ENCODE measurements at regions not wholly inside any gene's neighbourhood (a gene's known extent, or its start where the extent isn't known, plus 50 kb on each side); places are given as distances from the start of the nearest gene placed in this dataset.

DNA sequence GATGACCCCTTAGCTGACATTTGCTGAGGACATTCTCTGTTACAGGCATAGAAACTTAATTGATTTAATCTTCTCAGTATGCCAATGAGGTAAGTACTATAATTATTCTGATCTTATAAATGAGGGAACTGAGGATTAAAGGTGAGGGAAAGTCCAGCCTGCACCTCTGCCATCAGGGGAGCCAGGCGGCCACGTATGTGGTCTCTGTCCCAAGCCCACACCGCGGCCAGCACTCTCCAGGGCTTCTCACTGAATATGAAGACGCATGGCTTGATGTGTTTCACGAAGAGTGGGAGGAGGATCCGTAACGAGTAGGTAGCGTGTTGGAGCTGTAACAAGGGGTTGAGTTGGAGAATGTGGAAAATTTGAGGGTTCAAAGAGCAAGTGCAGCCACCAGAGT is 154.4 kb downstream of the TMEM18 start:
- TF ChIP-seq, protein P1, sequence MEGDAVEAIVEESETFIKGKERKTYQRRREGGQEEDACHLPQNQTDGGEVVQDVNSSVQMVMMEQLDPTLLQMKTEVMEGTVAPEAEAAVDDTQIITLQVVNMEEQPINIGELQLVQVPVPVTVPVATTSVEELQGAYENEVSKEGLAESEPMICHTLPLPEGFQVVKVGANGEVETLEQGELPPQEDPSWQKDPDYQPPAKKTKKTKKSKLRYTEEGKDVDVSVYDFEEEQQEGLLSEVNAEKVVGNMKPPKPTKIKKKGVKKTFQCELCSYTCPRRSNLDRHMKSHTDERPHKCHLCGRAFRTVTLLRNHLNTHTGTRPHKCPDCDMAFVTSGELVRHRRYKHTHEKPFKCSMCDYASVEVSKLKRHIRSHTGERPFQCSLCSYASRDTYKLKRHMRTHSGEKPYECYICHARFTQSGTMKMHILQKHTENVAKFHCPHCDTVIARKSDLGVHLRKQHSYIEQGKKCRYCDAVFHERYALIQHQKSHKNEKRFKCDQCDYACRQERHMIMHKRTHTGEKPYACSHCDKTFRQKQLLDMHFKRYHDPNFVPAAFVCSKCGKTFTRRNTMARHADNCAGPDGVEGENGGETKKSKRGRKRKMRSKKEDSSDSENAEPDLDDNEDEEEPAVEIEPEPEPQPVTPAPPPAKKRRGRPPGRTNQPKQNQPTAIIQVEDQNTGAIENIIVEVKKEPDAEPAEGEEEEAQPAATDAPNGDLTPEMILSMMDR (IDR thresholded peaks at IDR 0.05; ENCODE audit: insufficient read depth, low read depth, low read length): no peak
- no peak overlapping the region for H3K4me3 ChIP-seq (ENCODE audit: low read depth, low read length)
- no peak for DNase-seq (ENCODE audit: low read depth)

GRCh38 chr2:521853-522530 is 155.2 kb downstream of the TMEM18 start:
- DNase-seq (ENCODE audit: low read depth): no peak
- TF ChIP-seq, protein P1 (IDR thresholded peaks at IDR 0.05; ENCODE audit: insufficient read depth, low read depth, low read length): no peak
- H3K4me3 ChIP-seq (ENCODE audit: low read depth, low read length): no peak overlapping the region

- no peak for DNase-seq (ENCODE audit: low read depth)
- TF ChIP-seq, protein P1 (IDR thresholded peaks at IDR 0.05; ENCODE audit: insufficient read depth, low read depth, low read length): no peak
- no peak overlapping the region for H3K4me3 ChIP-seq (ENCODE audit: low read depth, low read length)
Measured at GRCh38 chr2:520663-521340, 156.4 kb downstream of the TMEM18 start.

DNA sequence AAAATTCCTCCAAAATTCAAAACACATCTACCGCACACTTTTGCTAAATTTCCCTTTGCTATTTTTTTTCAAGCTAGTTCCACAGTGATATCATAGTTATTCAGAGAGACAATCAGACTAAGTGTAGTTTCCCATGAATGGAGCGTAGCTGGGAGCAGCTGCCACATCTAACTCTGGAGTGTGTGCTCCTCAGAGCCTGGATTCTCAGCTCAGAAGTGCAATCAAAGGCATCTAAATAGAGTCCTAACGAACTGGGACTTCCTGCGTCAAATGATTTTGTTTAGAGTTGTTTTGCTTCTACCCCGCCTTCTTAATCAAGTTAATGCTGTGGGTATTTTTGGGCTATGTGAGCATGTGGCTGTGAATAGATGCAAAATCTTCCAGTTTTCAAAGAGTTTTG is 160.3 kb downstream of the TMEM18 start:
- TF ChIP-seq, protein P1 (IDR thresholded peaks at IDR 0.05; ENCODE audit: insufficient read depth, low read depth, low read length): no peak
- no peak overlapping the region for H3K4me3 ChIP-seq (ENCODE audit: low read depth, low read length)
- DNase-seq (ENCODE audit: low read depth): no peak

GRCh38 chr2:516131-516530 is 161.1 kb downstream of the TMEM18 start:
- DNase-seq (ENCODE audit: low read depth): no peak
- no peak overlapping the region for H3K4me3 ChIP-seq (ENCODE audit: low read depth, low read length)
- TF ChIP-seq, protein P1 (IDR thresholded peaks at IDR 0.05; ENCODE audit: insufficient read depth, low read depth, low read length): no peak

GRCh38 chr2:515441-516127 is 161.6 kb downstream of the TMEM18 start:
- no peak for DNase-seq (ENCODE audit: low read depth)
- H3K4me3 ChIP-seq (ENCODE audit: low read depth, low read length): no peak overlapping the region
- TF ChIP-seq, protein P1 (IDR thresholded peaks at IDR 0.05; ENCODE audit: insufficient read depth, low read depth, low read length): no peak

Measured in fibroblast of villous mesenchyme (primary cell).